Psoas muscle (tissue), 7 donors: ENCODE measurements at regions not wholly inside any gene's neighbourhood (a gene's known extent, or its start where the extent isn't known, plus 50 kb on each side); places are given as distances from the start of the nearest gene placed in this dataset.
"Not testable (repeated sequence)": the region's sequence is repeated elsewhere in the genome, so short reads cannot be mapped to it uniquely, and the experiment has no call there.

Source experiments
- ATAC-seq, 4 donors: fragments of 200-7000 bp; cut with Tn5 transposase; one replicate each; pipeline ENCODE4 v1.9.1; 2020; ENCODE audit warnings: moderate library complexity in 3 of 4, mild to moderate bottlenecking in 2 of 4
- DNase-seq, 2 donors: peaks; one replicate each; pipeline ENCODE4 v3.0.0-alpha.2; 2020
- H3K27ac ChIP-seq: fragments of 200-600 bp; one replicate; pipeline ENCODE4 v1.8.0; 2022
- H3K27me3 ChIP-seq, 3 donors: fragments of 200-600 bp in 1 of 3; one replicate each; pipeline versions ENCODE4 v1.6.1 to v1.8.0; 2013 to 2022; ENCODE audit warnings: low read length in 2 of 3, mild to moderate bottlenecking in 2 of 3, moderate library complexity in 1 of 3; ENCODE audit not compliant: insufficient read depth in 3 of 3
- H3K36me3 ChIP-seq, 2 donors: fragments of 200-600 bp in 1 of 2; one replicate each; pipeline versions ENCODE4 v1.6.1 to v1.8.0; 2013 to 2022; ENCODE audit warnings: low read depth in 1 of 2, mild to moderate bottlenecking in 1 of 2, moderate library complexity in 1 of 2; ENCODE audit not compliant: insufficient read depth in 1 of 2
- H3K4me1 ChIP-seq: fragments of 200-600 bp; one replicate; pipeline ENCODE4 v1.8.0; 2022
- H3K4me3 ChIP-seq: fragments of 200-600 bp; one replicate; pipeline ENCODE4 v1.8.0; 2022; ENCODE audit warnings: mild to moderate bottlenecking
- H3K9me3 ChIP-seq: fragments of 200-600 bp; one replicate; pipeline ENCODE4 v1.8.0; 2022
- WGBS, 3 donors: extraction: QIAGEN DNeasy Blood & Tissue Kit; methylation state at CpG; one replicate each; pipeline versions ENCODE4 v1.1.6 to v1.1.7; 2013; 5-methylcytosine and 5-hydroxymethylcytosine counted together
- intact Hi-C, 2 donors: fragments of 100-400 bp; cut with DNase I; formaldehyde crosslinking; loops; one replicate each; pipeline versions ENCODE4 v1.11.0 to v1.14.2; 2022
- TF ChIP-seq, protein P1 (sequence below): fragments of 200-600 bp; IDR thresholded peaks from one replicate; pipeline ENCODE4 v1.8.0; 2022; ENCODE audit warnings: antibody characterized with exemption
- donor health status: healthy with polysubstance abuse.
- donor health status: DM: no; HTN: no; CAD: no; lungs with moderate emphysema.
- donor health status: Bipolar disorder and iron deficiency.
- donor health status: healthy.
- donor health status: DM: yes; HTN: yes; CAD: no.
- donor health status: DM: no; HTN: no; CAD: no.
- donor health status: DM: yes; HTN: yes; CAD: no.

DNA sequence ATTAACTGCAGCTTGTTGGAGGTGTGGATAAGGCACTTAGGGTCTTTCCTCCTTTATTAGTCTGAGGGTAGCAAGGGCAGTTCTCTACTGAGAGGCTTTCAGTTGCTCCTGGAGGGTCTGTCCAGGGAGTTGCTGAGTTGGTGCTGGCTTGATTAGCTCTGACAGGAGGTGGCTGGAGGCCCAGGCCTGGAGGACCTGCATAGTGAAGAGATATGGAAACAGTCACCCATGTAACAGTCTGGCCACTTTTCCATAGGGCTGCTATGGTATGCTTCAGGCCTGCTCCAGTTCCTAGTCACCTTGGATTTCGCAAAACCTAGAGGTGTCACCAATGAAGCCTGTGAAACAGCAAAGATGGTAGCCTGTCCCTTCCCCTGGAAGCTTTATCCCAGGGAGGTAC, 143.3 kb upstream of the SLC38A2 start:
- DNase-seq (no peak), ATAC-seq (no peak)
- WGBS, 3 donors, result 96 to 100% (median 100%) methylated on average over 1 of the region's 1 CpG
- no peak overlapping the region for H3K27ac ChIP-seq
- H3K36me3 ChIP-seq, result no peaks in the 10 kb centered on the region
- TF ChIP-seq, protein P1, sequence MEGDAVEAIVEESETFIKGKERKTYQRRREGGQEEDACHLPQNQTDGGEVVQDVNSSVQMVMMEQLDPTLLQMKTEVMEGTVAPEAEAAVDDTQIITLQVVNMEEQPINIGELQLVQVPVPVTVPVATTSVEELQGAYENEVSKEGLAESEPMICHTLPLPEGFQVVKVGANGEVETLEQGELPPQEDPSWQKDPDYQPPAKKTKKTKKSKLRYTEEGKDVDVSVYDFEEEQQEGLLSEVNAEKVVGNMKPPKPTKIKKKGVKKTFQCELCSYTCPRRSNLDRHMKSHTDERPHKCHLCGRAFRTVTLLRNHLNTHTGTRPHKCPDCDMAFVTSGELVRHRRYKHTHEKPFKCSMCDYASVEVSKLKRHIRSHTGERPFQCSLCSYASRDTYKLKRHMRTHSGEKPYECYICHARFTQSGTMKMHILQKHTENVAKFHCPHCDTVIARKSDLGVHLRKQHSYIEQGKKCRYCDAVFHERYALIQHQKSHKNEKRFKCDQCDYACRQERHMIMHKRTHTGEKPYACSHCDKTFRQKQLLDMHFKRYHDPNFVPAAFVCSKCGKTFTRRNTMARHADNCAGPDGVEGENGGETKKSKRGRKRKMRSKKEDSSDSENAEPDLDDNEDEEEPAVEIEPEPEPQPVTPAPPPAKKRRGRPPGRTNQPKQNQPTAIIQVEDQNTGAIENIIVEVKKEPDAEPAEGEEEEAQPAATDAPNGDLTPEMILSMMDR, result no peak
- peaks cover 7% of the 10 kb centered on the region for H3K9me3 ChIP-seq
- no peaks in the 10 kb centered on the region for H3K27me3 ChIP-seq
- intact Hi-C loops, result no loop called here
- H3K4me1 ChIP-seq, result peaks cover 15% of the 10 kb centered on the region
- H3K4me3 ChIP-seq, result no peak overlapping the region

DNA sequence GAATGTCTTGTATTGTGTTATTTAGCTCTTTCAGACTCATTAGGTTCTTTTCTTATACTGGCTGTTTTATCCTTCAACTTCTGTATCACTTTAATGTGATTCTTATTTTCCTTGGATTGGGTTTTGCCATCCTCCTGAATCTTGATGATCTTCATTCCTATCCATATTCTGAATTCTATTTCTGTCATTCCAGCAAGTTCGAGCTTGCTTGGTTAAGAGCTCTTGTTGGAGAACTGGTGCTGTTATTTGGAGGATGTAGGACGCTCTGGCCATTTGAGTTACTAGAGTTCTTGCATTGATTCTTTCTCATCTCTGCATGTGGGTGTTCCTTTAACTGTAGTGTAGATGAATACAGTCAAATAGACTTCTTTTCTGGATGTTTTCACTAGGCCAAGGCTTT, 142.3 kb upstream of the SLC38A2 start:
- Histone ChIP-seq H3K4me3 (no peak overlapping the region), H3K9me3 (peaks cover 15% of the 10 kb centered on the region), H3K36me3 (no peaks in the 10 kb centered on the region), H3K27ac (no peak overlapping the region), H3K27me3 (no peaks in the 10 kb centered on the region), H3K4me1 (peaks cover 15% of the 10 kb centered on the region)
- DNase-seq (no peak), ATAC-seq (no peak)
- WGBS, 3 donors, result 97 to 98% (median 97%) methylated on average over 2 of the region's 2 CpGs
- intact Hi-C loops, result no loop called here
- TF ChIP-seq, protein P1, result no peak

DNA sequence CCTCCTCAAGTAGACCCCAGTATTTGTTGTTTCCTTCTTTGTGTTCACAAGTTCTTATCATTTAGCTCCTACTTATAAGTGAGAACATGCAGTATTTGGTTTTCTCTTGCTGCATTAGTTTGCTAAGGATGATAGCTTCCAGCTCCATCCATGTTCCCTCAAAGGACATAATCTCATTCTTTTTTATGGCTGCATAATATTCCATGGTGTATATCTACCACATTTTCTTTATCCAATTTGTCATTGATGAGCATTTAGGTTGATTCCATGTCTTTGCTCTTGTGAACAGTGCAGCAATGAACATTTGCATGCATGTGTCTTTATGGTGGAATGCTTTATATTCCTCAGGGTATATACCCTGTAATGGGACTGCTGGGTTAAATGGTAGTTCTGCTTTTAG, 137.7 kb upstream of the SLC38A2 start:
- H3K9me3 ChIP-seq, result peaks cover 22% of the 10 kb centered on the region
- intact Hi-C loops, H3K27me3 ChIP-seq, H3K4me3 ChIP-seq, H3K36me3 ChIP-seq, H3K27ac ChIP-seq, ATAC-seq, DNase-seq: not testable (repeated sequence)
- H3K4me1 ChIP-seq, result peaks cover 11% of the 10 kb centered on the region

DNA sequence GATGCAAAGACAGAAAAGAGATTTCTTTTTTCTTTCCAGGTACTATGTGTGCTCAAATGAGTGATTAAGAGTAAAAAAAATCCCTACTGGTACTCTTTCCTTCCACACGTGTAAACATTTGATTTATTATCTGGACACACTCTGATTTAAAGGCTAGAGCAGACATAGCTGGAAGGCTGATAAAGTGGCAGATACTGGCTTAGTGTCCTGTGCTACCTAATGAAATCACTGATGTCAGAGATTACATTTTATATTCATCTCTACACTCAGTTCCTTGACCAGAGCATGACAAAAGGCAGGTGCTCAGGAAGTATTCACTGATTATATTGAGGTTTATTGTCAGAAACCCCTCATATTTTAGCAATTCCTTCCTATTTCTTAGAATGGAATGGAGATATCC, 136.6 kb upstream of the SLC38A2 start:
- Histone ChIP-seq H3K27ac (no peak overlapping the region), H3K9me3 (peaks cover 22% of the 10 kb centered on the region), H3K4me3 (no peak overlapping the region), H3K36me3 (no peaks in the 10 kb centered on the region), H3K4me1 (peaks cover 4% of the 10 kb centered on the region), H3K27me3 (no peaks in the 10 kb centered on the region)
- TF ChIP-seq, protein P1, result no peak
- DNase-seq, result no peak
- ATAC-seq, result no peak
- WGBS, 3 donors, result 18 to 46% (median 26%) methylated on average over 1 of the region's 1 CpG
- intact Hi-C loops, result no loop called here

DNA sequence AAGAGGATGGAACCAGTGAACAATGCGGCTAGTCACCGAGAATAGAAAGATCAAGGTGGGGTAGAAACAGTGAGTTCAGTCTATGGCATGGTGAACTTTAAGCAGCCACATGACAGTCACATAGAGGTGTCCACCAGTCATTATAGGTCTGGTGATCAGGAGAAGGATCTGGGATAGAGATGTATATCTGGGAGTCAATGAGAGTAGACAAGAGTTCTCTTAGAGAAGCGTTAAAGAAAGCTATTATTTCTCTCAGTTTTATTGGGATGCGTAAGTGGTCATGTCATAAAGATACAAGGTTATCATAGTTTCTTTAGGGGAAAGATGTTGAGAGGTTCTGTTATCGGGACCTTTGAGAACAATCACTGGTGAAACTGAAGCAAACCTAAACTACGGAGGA, 136.1 kb upstream of the SLC38A2 start:
- no peak overlapping the region for H3K4me3 ChIP-seq
- WGBS, 3 donors, result 93 to 97% (median 97%) methylated on average over 6 of the region's 6 CpGs
- DNase-seq (no peak), ATAC-seq (no peak)
- H3K27me3 ChIP-seq, result no peaks in the 10 kb centered on the region
- intact Hi-C loops, result no loop called here
- H3K36me3 ChIP-seq, result no peaks in the 10 kb centered on the region
- peaks cover 22% of the 10 kb centered on the region for H3K9me3 ChIP-seq
- no peaks in the 10 kb centered on the region for H3K4me1 ChIP-seq
- H3K27ac ChIP-seq, result no peak overlapping the region
- TF ChIP-seq, protein P1, result no peak
